ENCODE measurements at regions not wholly inside any gene's neighbourhood (a gene's known extent, or its start where the extent isn't known, plus 50 kb on each side); places are given as distances from the start of the nearest gene placed in this dataset.
"Not testable (repeated sequence)": the region's sequence is repeated elsewhere in the genome, so short reads cannot be mapped to it uniquely, and the experiment has no call there.

DNA sequence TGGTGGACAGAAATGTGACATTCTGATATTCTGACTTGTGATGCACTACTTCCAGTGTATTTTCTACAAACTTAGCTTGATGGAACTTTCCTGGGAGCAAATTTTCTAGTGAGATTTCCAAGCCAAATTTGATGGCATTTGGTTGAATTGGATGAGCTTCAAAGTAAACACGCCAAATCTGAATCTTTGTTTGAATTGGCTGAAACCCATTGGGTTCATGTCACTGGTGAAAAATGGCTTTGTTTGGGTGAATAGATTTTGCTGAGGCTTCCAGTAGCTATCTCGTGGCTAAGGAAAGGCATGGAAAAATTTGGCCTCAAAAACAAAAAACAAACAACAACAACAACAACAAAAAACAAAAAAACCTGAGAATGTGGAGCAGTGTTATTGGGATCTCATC is 271.1 kb upstream of the RPS23 start:
- H3K4me3 ChIP-seq (ENCODE audit: low read depth, low read length), result no peak overlapping the region
- no peak for DNase-seq (ENCODE audit: low read depth)

GRCh38 chr5:82544004-82544403 is 265.9 kb upstream of the RPS23 start:
- no peak overlapping the region for H3K4me3 ChIP-seq (ENCODE audit: low read depth, low read length)
- DNase-seq (ENCODE audit: low read depth), result no peak

DNA sequence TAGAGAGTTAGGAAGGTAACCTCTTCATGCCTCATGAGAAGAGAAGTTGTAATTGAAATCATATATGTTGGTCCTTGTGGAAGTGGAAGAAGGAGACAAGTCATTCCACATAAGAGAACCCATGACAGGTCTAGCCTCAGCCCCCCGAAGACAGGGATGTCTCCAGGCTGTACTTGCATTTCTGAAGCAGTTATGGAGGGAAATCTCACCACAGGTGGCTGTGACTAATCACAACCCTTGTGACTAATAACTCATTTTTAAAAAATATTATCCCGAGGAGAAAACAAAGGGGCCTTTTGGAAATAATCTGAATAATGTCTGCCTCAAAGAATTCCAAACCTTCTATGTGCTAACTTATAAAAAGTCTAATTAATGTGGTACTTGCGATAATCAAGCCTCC is 262.1 kb upstream of the RPS23 start:
- H3K4me3 ChIP-seq (ENCODE audit: low read depth, low read length), result no peak overlapping the region
- no peak for DNase-seq (ENCODE audit: low read depth)

DNA sequence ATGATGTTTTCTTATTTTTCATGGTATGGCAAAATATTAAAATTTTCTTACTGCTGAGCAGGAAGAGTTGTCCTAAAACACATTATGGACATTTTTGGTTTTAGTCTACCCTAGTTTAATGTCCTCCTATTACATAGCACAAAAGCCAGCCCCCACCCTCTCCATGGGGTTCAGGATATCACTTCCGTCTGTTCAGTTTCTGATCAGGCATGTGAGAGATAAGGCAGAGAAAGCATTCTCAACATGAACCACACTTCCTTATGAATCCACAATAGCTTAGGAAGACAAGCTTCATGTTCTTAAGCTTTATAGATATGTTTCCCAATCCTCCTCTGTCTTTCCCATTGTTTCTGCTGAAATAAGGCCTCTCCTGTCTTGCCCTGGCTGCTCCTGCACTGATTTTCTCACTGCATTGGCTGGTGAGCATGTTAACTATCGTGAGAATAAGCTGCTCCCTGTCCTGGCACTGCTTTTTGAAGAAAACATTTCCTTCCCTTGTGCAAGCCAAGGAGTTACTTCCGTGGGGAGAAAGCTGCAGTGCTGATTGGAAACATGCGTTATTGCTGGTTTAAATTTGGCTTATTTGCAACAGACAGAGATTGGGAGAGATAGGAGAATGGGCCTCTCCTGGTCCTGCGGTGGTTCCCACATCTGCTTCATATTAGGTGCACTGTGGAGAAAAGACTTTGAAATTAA is 260.3 kb upstream of the RPS23 start:
- DNase-seq (ENCODE audit: low read depth), result no peak
- H3K4me3 ChIP-seq (ENCODE audit: low read depth, low read length), result no peak overlapping the region

DNA sequence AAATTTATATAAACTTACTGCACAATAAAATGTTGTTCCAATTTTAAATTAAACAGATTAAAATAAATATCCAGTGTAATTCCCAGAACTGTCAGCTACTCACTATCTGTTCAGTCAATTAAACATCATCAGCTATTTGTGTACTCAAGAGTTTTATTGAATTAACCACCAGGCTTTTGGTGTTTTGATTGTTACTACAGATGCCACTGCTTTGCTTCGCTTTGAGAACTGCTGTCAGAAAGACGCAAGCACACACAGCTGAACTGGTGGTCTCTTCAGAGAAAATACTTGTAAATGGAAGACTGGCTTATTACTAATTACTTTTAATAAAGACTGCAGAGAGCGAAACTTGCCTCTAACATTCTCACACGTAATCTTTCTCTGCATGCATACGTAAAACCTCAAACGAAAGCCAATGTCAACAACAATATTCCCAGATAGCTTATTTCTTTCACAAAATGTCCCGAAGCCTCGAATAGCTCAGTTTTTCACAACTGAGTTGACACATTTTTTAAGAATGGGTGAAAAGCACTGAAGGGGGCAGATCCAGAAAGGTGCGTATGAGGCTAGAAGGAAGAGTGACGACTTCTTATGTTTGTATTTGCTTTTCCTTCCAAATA is 259.6 kb upstream of the RPS23 start:
- no peak for DNase-seq (ENCODE audit: low read depth)
- H3K4me3 ChIP-seq (ENCODE audit: low read depth, low read length), result no peak overlapping the region

DNA sequence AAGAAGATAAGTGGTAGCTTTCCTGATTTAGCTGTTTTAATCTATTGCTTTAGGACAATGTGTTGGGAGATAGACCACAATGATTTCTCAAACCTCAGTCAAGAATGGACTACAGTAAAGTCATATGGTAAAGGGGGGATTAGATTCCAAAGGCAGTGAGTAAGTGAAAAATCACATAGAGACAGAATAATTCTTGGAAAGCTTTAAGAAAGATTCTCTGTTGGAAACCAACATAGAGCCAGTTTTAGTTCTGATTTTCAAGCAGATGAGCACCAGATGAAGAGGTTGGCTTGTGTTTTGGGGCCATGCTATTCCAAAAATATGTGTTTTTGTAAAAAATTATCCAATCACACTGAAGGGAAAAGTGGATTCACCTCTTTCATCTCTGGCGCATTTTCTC is 256.8 kb upstream of the RPS23 start:
- H3K4me3 ChIP-seq (ENCODE audit: low read depth, low read length), result no peak overlapping the region
- no peak for DNase-seq (ENCODE audit: low read depth)

DNA sequence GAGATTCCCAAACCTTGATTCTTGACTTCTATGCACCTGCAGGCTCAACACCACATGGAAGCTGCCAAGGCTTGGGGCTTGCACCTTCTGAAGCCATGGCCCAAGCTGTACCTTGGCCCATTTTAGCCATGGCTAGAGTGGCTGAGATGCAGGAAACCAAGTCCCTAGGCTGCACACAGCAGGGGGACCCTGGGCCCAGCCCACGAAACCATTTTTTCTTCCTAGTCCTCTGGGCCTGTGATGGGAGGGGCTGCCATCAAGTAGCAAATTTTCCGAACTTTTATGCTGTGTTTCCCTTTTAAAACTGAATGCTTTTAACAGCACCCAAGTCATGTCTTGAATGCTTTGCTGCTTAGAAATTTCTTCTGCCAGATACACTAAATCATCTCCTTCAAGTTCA is 253.9 kb upstream of the RPS23 start:
- not testable (repeated sequence) for H3K4me3 ChIP-seq (ENCODE audit: low read depth, low read length); DNase-seq (ENCODE audit: low read depth)

DNA sequence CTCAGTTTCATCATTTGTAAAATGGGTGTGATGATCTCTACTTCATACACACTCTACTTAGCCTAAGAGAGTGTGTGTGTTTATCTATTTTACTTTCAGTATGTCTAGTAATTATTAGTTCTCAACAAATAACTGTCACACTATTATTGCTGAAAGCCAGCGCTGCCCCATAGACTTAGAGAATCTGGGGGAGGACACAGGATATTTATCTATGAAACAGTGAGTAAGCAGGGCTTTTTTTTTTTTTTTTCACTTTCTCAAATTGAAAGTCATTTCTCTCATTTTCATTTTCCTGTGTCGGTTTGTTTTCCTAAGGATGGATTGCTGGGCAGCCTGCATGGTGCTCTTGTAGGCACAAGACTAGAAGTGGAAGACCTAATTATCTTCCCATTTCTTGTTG is 248.4 kb upstream of the RPS23 start:
- no peak overlapping the region for H3K4me3 ChIP-seq (ENCODE audit: low read depth, low read length)
- DNase-seq (ENCODE audit: low read depth), result no peak

GRCh38 chr5:82525626-82526025 is 247.5 kb upstream of the RPS23 start:
- H3K4me3 ChIP-seq (ENCODE audit: low read depth, low read length), result no peak overlapping the region
- no peak for DNase-seq (ENCODE audit: low read depth)

GRCh38 chr5:82523633-82524032 is 245.5 kb upstream of the RPS23 start:
- no peak for DNase-seq (ENCODE audit: low read depth)
- no peak overlapping the region for H3K4me3 ChIP-seq (ENCODE audit: low read depth, low read length)

GRCh38 chr5:82522897-82523296 is 244.7 kb upstream of the RPS23 start:
- no peak for DNase-seq (ENCODE audit: low read depth)
- H3K4me3 ChIP-seq (ENCODE audit: low read depth, low read length), result no peak overlapping the region

DNA sequence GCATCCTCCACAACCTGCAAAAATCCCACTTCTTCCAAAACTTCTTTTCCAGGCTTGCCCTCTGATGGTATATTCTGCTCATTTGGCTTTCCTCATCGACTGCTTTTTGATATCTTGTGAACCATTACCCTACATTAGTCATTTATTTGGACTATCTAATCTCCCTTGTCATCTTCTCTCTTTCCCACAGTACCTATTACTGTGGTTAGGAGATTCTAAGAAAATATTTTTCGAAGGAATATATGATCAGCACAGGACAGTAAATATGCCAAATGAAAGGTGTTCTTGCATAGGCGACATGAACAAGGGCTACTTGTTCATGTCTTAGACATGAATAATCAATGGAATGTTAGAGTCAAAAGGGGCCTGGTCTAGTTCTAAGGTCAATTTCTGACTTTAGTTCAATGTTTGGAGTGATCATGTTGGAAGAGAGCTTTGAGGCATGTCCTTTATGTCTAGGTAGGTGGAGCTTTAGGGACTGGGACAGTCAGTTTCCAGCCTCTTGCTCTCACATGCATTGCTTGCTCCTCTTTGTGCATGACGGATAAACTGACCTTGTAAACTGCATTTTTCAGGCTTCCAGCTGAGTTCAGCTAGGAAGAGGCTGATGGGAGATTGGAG is 243.4 kb upstream of the RPS23 start:
- DNase-seq (ENCODE audit: low read depth), result no peak
- H3K4me3 ChIP-seq (ENCODE audit: low read depth, low read length), result no peak overlapping the region

DNA sequence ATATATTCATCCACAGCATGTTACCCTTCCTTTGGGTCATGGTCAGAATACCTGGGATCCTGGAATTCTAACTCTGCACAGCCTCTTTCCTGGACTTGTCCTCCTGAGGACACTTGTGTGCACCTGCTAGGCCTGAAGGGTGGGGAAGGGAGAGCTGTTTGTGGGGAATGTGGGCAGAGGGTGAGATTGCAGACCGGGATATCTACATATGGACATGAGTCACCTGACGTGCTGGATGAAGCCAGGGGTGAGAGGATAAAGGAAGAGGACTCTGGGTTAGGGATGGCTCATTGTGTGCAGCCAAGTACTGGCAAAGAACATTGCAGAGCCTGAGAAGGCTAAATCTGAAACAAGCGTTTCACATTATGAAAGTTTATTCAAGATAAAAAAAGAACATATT is 241.4 kb upstream of the RPS23 start:
- no peak overlapping the region for H3K4me3 ChIP-seq (ENCODE audit: low read depth, low read length)
- DNase-seq (ENCODE audit: low read depth), result no peak

- H3K4me3 ChIP-seq (ENCODE audit: low read depth, low read length), result no peak overlapping the region
- no peak for DNase-seq (ENCODE audit: low read depth)
These were observed 239.5 kb upstream of the RPS23 start for GRCh38 chr5:82517544-82518075.

- no peak overlapping the region for H3K4me3 ChIP-seq (ENCODE audit: low read depth, low read length)
- DNase-seq (ENCODE audit: low read depth), result no peak
These were observed 235.6 kb upstream of the RPS23 start for GRCh38 chr5:82513738-82514137.

GRCh38 chr5:82512025-82512424 is 233.9 kb upstream of the RPS23 start:
- no peak for DNase-seq (ENCODE audit: low read depth)
- no peak overlapping the region for H3K4me3 ChIP-seq (ENCODE audit: low read depth, low read length)

GRCh38 chr5:82511134-82511533 is 233.0 kb upstream of the RPS23 start:
- H3K4me3 ChIP-seq (ENCODE audit: low read depth, low read length), result no peak overlapping the region
- no peak for DNase-seq (ENCODE audit: low read depth)

- no peak for DNase-seq (ENCODE audit: low read depth)
- H3K4me3 ChIP-seq (ENCODE audit: low read depth, low read length), result no peak overlapping the region
These were observed 231.6 kb upstream of the RPS23 start for GRCh38 chr5:82509762-82510161.

DNA sequence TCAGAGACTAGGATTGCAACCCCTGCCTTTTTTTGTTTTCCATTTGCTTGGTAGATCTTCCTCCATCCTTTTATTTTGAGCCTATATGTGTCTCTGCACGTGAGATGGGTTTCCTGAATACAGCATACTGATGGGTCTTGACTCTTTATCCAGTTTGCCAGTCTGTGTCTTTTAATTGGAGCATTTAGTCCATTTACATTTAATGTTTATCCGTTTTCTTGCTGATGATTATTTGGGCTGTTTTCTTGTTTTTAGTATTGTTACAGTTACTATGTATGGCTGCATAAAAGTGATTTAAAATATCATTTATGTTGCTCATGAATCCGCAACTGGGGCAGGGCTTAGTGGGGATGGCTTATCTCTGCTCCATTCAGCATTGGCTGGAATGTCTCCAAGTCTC is 228.2 kb upstream of the RPS23 start:
- DNase-seq (ENCODE audit: low read depth); H3K4me3 ChIP-seq (ENCODE audit: low read depth, low read length): not testable (repeated sequence)

GRCh38 chr5:82499725-82500244 is 221.6 kb upstream of the RPS23 start:
- H3K4me3 ChIP-seq (ENCODE audit: low read depth, low read length), result no peak overlapping the region
- DNase-seq (ENCODE audit: low read depth), result no peak

- H3K4me3 ChIP-seq (ENCODE audit: low read depth, low read length), result no peak overlapping the region
- no peak for DNase-seq (ENCODE audit: low read depth)
These were observed 219.1 kb upstream of the RPS23 start for GRCh38 chr5:82497242-82497641.
